HG03066 (cell line): ENCODE measurements at regions not wholly inside any gene's neighbourhood (a gene's known extent, or its start where the extent isn't known, plus 50 kb on each side); places are given as distances from the start of the nearest gene placed in this dataset.

Experiments
- ATAC-seq: cut with Tn5 transposase; IDR thresholded peaks from one replicate; pipeline ENCODE4 v1.9.1; 2021; ENCODE audit warnings: low read depth; ENCODE audit not compliant: unreplicated experiment

DNA sequence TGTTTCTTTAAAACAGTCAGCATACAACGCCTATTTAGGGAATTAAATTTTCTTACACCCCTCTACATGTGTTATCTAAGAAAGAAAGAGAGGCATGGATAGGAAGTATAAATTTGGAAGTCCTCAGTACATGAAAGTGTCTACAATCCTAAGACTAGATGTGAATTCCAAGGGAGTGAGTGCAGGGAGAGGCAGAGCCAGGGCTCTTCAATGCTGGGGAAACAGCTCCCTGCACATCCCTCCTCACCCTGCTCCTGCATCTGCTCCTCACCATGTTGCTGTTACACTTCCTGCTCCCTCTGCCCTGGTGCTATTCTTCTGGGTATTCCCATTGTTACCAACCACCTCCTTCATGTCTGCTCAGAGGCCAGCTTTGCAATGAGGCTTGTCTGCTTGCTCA is 229.1 kb upstream of the AKR1E2 start:
- no peak for ATAC-seq

DNA sequence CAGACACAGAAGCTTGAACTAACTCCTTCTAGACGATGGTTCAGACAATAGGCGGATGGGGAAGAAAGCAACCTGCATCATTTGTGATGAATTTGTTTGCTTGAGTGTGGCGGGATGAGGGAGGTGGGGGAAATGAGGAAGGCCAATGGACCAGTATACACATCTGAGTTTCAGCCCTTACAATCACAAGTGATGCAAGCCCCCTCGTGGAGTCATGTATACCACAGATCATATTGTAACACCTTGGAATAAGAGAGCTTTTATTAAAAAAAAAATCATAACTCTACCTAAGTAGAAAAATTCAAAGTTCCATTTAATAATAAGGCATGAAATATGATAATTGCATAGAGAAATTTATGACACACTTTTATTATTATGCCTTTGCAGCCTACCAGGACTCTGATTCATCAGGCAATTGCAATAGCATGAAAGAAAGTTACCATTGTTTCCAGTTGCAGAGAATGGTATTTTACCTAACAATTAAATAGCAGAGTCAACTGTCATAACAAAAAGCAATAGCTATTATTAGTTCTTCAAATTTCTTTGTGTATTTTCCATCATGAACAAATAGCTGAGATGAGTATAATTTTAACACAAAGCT is 230.2 kb upstream of the AKR1E2 start:
- ATAC-seq, result no peak

DNA sequence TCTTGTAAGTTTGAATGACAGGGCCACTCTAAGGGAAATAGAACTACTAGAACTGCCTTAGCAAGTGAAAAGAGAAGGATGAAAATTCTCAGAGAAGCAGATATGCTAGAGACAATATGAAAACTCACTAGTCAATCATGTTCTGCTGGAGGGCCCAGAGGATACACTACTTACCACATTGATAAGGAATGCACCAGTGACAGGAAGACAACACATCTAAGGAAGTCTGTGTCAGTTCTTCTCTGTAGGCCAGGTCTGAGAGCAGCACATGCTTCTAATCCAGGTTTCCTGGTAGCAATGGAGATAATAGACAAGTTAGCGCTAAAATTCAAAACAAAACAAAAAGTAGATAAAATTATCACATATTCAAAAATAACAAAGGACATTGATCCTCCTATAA is 235.2 kb upstream of the AKR1E2 start:
- no peak for ATAC-seq

DNA sequence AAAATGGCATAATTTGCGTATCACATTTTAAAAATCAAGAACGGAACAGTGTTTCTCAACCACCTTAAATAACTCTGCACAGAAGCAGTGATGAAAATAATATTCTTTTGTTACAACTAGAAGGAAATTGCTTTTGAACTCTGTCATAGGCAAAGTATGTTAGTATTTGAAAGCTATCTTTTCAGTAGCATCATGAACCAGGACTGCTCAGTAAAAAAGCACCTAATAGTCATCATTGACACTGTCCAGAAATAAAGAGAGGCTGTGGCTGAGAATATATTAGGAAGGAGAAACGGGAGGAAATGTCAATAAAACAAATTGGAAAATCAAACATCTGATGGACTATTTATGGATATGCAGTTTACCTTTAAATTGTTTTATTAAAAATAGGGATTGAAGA is 237.2 kb upstream of the AKR1E2 start:
- ATAC-seq, result no peak

DNA sequence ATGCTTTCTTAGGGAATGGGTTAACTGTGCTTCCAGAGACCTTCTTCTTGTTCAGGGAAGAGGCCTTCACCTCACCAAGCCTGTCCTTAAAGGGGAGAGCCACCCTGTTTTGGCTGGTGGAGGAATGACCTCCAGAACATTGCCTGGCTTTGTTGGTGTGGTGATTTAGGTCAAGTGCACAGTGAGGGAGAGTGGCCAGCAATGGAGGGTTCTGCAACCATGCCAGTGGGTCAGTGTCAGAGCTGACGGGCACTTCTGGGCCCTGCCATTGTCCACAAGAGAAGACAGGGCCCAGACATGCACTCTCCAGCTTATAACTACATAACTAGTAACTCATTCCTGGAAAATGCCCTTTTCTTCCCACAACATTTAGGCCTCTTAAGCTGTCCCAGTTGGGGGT is 238.5 kb upstream of the AKR1E2 start:
- no peak for ATAC-seq

DNA sequence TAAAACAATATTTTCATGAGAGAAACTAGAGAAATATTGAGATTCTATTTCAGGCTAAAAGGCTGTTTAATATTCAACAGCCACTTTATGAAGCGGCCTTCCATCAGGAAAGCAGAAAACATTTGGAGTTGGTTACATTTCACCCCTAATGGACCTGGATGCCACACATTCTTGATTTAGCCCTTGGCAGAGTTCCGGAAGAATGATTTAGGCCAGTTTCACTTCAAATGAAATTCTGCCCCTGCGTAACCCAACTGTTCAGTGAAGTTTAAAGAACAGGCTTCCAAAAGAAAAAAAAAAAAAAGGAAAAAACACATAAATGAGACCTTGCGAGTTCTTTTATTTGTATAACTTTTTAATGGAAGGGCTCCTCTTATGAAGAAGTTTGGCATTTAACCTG is 239.2 kb upstream of the AKR1E2 start:
- no peak for ATAC-seq

DNA sequence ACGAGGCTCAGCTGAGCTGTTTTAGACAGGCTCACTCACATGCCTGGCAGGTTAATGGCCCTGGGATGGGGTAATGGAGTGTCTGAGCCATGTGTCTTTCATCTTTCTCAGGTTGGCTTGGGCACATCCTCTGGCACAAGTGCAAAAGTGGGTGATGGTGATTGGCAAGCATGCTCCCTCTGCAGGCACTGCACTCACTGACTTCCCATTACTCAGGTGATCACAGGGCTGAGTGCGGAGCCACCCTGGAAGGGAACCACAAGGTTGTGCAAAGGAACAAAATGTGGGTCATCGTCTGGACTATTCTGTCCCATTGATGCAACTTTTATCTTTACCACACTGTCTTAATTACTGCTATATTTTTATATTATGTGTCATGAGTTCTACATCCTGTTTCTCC is 244.1 kb upstream of the AKR1E2 start:
- no peak for ATAC-seq

DNA sequence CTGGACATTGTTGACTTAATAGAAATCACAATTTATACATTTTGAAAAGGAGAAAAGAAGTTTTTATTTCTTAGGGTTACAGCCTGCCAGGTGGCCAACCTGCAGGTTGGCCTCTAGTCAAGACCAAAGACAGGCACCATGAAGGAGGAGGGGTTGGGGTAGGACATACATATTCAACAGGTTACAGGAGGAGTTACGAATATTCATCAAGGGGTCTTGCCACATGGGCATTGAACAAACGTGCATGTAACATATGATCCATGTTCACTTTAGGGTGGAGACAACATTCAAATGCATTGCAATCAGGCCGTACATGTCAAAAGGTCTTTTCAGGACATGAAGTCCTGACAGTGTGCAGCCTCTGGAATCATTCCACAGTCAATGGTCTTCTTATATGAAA is 246.2 kb upstream of the AKR1E2 start:
- no peak for ATAC-seq

DNA sequence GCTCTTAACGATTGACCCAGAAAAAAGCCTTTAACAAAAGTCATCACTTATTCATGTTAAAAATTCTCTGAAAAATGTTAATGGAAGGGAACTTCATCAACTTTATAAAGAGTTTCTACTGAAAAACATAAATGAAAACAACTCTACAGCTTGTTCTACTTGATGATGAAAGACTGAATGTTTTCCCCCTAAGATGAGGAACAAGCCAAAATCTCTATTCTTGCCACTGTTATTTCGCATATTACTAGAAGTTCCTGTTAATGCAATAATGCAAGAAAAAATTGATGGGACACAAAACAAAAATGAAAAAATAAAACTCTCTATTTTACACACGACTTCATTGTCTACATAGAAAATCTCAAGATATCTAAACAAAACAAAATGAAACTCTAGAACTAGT is 249.8 kb upstream of the AKR1E2 start:
- no peak for ATAC-seq

DNA sequence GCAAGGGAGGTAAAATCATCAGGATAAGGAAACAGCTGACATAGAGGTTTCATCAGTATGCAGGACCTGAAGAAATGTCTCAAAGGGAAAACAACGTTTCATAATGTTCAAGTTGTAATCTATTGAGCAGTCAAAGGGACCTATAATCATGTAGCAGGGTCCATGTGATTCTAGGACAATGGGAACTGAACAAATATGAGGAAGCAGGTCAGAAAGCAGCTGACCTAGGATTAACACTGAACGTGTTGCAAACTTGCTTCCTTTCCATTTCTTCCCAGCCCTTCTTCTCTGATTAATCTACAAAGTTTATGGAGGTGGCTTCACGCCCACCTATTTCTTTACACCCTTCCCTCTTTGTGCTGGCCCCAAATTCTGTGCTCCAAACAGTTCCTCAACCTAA is 256.9 kb upstream of the AKR1E2 start:
- ATAC-seq, result no peak

DNA sequence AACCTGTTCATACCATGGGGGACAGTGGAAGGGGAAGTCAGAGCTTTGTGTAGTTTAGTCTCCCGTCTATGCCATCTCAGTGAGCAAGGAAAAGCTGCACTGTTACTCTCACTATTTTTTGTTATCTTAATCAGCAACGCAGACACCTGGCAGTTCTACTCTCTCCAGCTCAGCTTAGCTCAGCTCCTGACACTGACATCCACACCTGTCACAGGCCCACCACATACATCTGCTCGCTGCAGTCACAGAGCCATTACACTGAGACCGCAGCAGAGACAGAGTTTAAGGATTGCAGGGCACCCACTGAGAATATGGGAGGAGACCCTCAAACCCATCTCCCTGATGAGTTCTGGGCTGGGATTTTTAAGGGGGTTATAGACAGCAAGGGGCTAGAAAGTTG is 257.3 kb upstream of the AKR1E2 start:
- no peak for ATAC-seq

DNA sequence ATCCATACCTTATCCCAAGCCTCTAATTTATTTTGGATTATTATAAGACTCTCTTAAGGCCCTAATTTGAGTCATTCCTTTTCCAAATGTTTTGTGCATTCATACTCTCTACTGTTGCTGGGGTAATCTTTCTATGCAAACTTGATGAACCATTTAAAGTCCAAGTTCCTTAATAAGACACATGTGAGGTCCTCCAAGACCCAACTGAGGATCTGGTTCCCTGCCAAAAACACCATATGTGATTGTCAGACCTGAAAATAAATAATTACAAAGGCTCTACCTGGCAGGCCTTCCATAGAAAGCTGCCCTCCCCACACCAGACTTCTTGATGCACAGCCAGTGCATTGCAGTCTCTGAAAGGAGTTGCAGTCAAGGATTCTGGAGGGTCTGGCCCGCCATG is 257.9 kb upstream of the AKR1E2 start:
- ATAC-seq, result no peak

DNA sequence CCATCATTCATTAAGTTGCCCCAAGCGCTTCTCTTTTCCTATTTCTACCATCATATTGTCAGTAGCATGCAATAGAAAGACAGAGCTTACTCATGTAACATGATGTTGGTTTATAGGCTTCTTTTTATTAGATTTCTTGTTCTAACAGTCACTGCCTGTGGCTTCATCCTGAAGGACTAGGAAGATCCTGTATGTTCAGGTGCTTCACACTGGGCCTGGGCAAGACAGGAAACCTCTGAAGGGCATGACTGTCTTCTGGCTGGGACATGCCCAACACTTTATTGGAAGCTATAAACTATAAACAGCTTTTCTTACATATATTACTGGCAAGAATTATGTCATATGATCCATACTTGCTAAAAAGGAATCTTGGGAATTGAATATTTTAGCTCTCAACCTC is 258.4 kb upstream of the AKR1E2 start:
- no peak for ATAC-seq

DNA sequence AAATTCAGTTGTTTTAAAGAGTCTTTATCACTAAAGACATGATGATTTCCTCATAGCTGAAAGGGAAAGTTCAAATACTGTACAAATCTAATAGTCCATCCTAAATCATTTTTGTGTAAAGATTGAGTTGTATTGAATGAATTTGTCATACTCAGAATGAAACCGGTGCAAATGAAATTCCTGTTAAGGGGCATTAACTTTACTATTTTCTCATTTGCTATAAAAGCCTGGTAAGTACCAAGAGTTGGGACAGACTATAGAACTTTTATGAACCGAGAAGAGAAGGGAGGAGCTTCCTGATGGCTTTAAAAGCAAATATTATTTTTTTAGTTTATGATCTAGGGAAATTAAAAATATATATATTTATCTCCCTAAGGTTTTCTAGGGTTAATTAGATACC is 260.0 kb upstream of the AKR1E2 start:
- no peak for ATAC-seq

DNA sequence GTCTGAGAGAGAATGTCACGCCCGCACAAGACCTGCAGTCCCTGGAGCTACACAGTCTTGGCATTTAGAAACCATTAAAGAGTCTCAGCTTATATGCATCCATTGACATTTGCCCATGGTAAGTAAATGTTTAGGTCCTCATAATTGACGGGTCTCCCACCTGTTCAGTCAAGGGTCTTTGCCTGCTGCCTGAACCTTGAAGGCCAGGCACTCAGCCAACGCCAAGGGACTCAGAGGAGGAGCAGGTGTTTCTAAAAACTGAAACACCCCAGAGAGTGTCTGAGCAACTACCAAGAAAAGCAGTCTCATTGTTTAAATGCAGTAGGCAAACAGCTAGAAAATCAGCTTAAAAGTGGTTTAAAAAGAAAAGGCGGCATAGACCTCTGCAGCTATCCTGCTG is 264.7 kb upstream of the AKR1E2 start:
- ATAC-seq, result no peak

DNA sequence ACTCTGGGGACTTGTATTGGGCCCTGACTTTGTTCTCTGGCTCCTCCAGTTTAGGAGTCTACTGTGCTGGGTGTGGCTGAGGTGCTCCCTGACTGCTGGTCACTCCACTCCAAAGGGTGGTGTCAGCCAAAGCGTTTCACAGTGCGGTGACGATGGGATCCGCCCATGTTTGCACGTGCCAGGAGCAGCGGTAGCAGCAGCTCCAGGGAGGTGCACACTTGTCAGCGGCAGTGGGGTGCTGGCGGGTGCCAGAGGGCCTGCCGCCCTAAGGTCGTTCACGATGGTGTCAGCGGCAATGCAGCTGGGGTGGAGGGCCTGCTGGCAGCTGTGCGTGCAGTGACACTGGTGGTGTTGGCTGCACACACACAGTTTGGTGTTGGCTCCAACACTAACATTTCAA is 268.5 kb upstream of the AKR1E2 start:
- ATAC-seq, result no peak

DNA sequence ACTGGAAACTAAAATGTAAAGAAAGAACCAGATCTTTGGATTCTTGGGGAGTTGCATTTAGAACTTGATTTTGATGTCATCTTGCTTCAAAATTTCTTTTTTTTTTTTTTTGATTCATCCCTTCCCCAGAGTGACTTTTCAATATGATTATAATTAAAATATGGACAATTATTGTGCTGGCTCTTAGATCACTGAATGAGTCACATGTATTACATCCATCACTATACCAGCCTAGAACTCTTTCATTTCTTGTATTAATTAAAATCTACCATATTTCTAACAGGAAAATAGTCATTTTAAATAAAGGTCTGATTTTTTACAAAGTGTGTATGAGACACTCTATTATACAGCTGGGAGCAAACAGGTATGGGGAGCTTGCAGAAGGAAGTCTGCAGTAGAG is 269.5 kb upstream of the AKR1E2 start:
- ATAC-seq, result no peak

DNA sequence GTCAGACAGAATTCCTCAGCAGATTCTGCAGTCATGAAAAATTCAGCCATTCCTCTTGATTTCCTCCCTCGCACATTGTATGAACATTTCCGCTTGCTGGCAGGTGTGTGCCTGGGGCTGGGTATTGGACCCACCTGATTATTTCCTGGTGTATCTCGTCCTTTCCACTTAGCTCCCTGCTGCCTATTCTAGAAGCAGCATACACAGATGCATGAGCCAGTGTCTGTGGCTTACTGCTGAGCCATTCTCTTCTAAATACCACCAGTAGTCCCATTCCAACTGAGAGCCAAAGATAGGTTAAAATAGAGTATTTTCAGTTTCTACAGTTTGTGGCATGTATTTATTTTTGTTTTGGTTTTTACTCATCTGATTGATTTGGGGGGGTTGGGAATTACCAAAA is 270.1 kb upstream of the AKR1E2 start:
- no peak for ATAC-seq

DNA sequence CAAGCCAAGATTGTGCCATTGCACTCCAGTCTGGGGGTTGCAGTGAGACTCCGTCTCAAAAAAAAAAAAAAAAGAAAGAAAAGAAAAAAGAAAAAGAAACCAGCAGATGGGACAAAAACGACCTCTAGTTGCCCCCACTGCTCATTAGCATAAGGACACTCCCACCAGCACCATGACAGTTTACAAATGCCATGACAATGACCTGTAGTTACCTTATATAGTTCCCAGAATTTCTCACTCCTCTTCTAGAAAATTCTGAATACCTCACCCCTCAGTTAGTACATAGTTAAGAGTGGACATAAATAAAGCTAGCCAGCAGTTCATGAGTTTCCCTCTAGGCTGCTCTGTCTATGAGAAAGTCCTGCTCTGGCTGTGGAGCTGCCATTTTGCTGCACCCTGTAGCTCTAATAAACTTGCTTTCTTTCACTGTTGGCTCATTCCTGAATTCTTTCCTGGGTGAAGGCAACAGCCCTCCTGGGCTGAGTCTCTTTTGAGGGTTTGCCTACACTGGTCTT is 276.8 kb upstream of the AKR1E2 start:
- ATAC-seq, result no peak

DNA sequence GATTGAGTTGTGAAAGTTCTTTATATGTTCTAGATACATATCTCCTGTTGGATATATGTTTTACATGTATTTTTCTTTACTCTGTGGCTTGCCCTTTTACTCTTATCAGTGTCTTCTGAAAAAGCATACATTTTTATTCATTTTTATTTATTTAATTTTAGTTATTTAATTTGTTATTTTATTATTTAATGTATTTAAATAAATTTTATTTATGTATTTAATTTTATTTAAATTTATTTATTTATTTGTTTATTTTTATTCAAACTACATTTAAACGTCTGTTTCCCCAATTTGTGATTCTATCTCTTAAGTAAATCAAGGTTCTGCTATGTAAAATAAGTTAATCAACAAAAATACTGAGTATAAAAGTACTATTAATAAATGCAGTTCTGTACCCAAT is 279.1 kb upstream of the AKR1E2 start:
- no peak for ATAC-seq

DNA sequence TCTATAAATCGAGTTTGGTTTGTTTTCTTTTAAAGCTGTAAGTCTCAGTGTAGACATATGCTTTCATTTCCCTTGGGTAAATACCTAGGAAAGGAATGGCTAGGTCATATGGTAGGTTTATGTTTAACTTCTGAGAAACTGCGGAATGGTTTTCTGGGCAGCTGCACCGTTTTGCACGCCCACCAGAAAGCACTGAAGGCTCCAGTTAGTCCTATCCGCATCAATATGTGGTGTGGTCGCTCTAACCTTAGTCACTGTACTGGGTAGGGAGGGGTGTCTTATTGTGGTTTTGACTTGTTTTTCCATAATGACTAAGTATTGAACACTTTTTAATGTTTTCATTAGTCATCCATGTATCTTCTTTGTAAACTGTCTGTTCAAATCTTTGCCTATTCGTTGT is 279.5 kb upstream of the AKR1E2 start:
- no peak for ATAC-seq

DNA sequence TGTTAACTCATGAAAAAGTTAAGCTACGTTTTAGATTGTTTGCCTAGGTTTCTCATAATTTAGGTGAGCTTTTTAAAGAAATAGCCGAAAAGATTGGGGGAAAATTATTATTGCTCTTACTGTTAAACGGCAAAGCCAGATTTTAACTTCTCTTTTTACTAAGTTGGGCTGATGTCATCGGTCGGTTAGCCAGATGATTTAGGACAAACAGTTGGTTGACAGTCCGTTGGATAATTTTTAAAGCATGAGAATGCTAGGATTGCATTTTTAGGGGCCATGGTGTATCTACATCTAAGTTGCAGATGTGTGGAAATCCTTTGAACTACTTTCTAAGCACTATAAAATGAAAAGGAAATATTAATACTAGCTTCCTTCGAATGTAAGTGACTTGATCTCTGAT is 280.9 kb upstream of the AKR1E2 start:
- ATAC-seq, result no peak

DNA sequence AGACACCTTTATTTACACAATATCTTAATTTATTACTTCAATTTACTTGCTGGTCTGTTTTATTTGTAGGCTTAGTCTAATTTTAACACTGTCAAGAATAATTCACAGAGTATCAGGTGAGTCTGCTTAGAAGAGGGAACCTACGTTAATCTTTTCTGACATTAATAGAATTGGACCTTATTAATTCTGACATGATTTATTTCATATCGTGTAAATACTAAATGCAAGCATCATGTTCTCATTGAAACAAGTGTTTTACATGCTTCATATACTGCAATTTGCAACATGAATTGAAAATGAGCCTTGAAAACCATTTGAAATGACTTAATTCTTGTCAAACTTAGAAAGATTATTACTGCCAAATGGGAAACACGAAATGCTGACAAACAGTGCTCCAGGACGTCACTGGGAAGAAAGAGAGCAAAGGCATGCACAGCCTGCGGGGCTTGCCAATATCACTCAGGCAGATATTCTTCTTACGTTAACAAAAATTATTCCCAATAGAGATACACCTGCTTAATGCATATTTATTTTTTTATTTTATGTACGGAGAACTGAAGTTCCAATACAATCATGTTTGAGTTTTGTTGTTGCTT is 282.0 kb upstream of the AKR1E2 start:
- ATAC-seq, result no peak
